DND-41 (cell line): ENCODE measurements at regions not wholly inside any gene's neighbourhood (a gene's known extent, or its start where the extent isn't known, plus 50 kb on each side); places are given as distances from the start of the nearest gene placed in this dataset.
"Not testable (repeated sequence)": the region's sequence is repeated elsewhere in the genome, so short reads cannot be mapped to it uniquely, and the experiment has no call there.

Experiments used
- ATAC-seq: fragments of 200-7000 bp; cut with Tn5 transposase; 3 replicates; pipeline ENCODE4 v1.9.1; 2021; ENCODE audit warnings: low read depth; ENCODE audit not compliant: insufficient read depth
- DNase-seq: peaks from one replicate; pipeline ENCODE4 v3.0.0-alpha.2; 2020
- H2AFZ ChIP-seq: 2 replicates; pipeline ENCODE4 v1.6.0; 2012; ENCODE audit warnings: low read depth, low read length
- H3K27ac ChIP-seq: 2 replicates; pipeline ENCODE4 v1.5.1; 2012; ENCODE audit warnings: low read length, inconsistent platforms
- H3K27me3 ChIP-seq: fragments of 200-600 bp; sonication (generic); 2 replicates; pipeline ENCODE4 v1.6.0; 2012; ENCODE audit warnings: low read length, mild to moderate bottlenecking, inconsistent platforms; ENCODE audit not compliant: insufficient read depth, poor library complexity
- H3K36me3 ChIP-seq: 2 replicates; pipeline ENCODE4 v1.5.1; 2012; ENCODE audit warnings: low read length, inconsistent platforms; ENCODE audit not compliant: insufficient read depth
- H3K4me1 ChIP-seq: 2 replicates; pipeline ENCODE4 v1.5.1; 2012; ENCODE audit warnings: mild to moderate bottlenecking, low read length; ENCODE audit not compliant: insufficient read depth
- H3K4me2 ChIP-seq: 2 replicates; pipeline ENCODE4 v1.6.0; 2012; ENCODE audit warnings: mild to moderate bottlenecking, moderate library complexity, low read length, inconsistent platforms; ENCODE audit not compliant: insufficient read depth
- H3K4me3 ChIP-seq, 2 experiments: fragments of 200-600 bp in 1 of 2; shearing (Covaris generic) in 1 of 2; 2 replicates each; pipeline ENCODE4 v1.5.1; 2012 to 2016; ENCODE audit warnings: inconsistent platforms in 2 of 2, low read length in 2 of 2, mild to moderate bottlenecking in 2 of 2, low read depth in 1 of 2, moderate library complexity in 1 of 2
- H3K79me2 ChIP-seq: 2 replicates; pipeline ENCODE4 v1.6.0; 2012; ENCODE audit warnings: low read length, inconsistent platforms; ENCODE audit not compliant: insufficient read depth
- H3K9ac ChIP-seq: 2 replicates; pipeline ENCODE4 v1.6.0; 2012; ENCODE audit warnings: low read depth, mild to moderate bottlenecking, inconsistent platforms, low read length, moderate library complexity
- H3K9me3 ChIP-seq: 2 replicates; pipeline ENCODE4 v1.5.1; 2012; ENCODE audit warnings: low read length, moderate library complexity, mild to moderate bottlenecking, inconsistent platforms; ENCODE audit not compliant: insufficient read depth, severe bottlenecking
- H4K20me1 ChIP-seq: 2 replicates; pipeline ENCODE4 v1.6.0; 2012; ENCODE audit warnings: low read length; ENCODE audit not compliant: insufficient read depth
- CTCF ChIP-seq: IDR thresholded peaks from 2 replicates; pipeline ENCODE4 v1.5.1; 2012; ENCODE audit warnings: borderline replicate concordance, low read length, moderate library complexity, mild to moderate bottlenecking; ENCODE audit not compliant: poor library complexity, severe bottlenecking; ENCODE audit errors: extremely low read depth
- EZH2 ChIP-seq: IDR thresholded peaks from 3 replicates; pipeline ENCODE4 v1.6.1; 2012; ENCODE audit warnings: borderline replicate concordance, low read depth, mild to moderate bottlenecking, moderate library complexity, low read length, inconsistent platforms; ENCODE audit not compliant: severe bottlenecking

- H3K36me3 ChIP-seq = no peaks in the 10 kb centered on the region
These were observed 381.7 kb upstream of the ARPP21 start for GRCh38 chr3:35257641-35258040.

GRCh38 chr3:35262406-35262805 lies 376.9 kb upstream of the ARPP21 start:
- DNase-seq (no peak), ATAC-seq (peak; percentile 76; the same call in 1 of the 3 replicates)
- H3K9me3 ChIP-seq = no peaks in the 10 kb centered on the region
- no peak for TF ChIP-seq EZH2
- no peak for TF ChIP-seq CTCF
- H3K36me3 ChIP-seq = no peaks in the 10 kb centered on the region
- H3K9ac ChIP-seq = no peak overlapping the region
- no peaks in the 10 kb centered on the region for H3K27me3 ChIP-seq
- peak overlapping the region; percentile 60 for H2AFZ ChIP-seq
- peaks cover 10% of the 10 kb centered on the region for H3K4me1 ChIP-seq
- peak overlapping the region; percentile 51; the same call in 1 of the 2 replicates for H3K27ac ChIP-seq
- no peak overlapping the region for H3K4me2 ChIP-seq
- H3K79me2 ChIP-seq = no peaks in the 10 kb centered on the region
- H3K4me3 ChIP-seq = no peak overlapping the region
- H4K20me1 ChIP-seq = no peaks in the 10 kb centered on the region

More at GRCh38 chr3:35257641-35258040, 381.7 kb upstream of the ARPP21 start:
- Histone ChIP-seq H4K20me1 (no peaks in the 10 kb centered on the region), H3K4me2 (no peak overlapping the region), H3K9me3 (no peaks in the 10 kb centered on the region), H3K79me2 (no peaks in the 10 kb centered on the region), H3K4me1 (peaks cover 9% of the 10 kb centered on the region), H3K27ac (no peak overlapping the region), H3K9ac (no peak overlapping the region), H2AFZ (no peak overlapping the region), H3K4me3 (no peak overlapping the region), H3K27me3 (no peaks in the 10 kb centered on the region)
- DNase-seq = no peak
- TF ChIP-seq EZH2 (no peak), CTCF (no peak)
- ATAC-seq = no peak

GRCh38 chr3:35263477-35263876 lies 375.8 kb upstream of the ARPP21 start:
- H3K27ac ChIP-seq = no peak overlapping the region
- DNase-seq (no peak), ATAC-seq (no peak)
- TF ChIP-seq CTCF (no peak), EZH2 (no peak)
- H3K27me3 ChIP-seq = no peaks in the 10 kb centered on the region
- H3K9ac ChIP-seq = no peak overlapping the region
- no peaks in the 10 kb centered on the region for H3K79me2 ChIP-seq
- peaks cover 10% of the 10 kb centered on the region for H3K4me1 ChIP-seq
- H3K36me3 ChIP-seq = no peaks in the 10 kb centered on the region
- no peak overlapping the region for H3K4me3 ChIP-seq
- no peaks in the 10 kb centered on the region for H3K9me3 ChIP-seq
- H2AFZ ChIP-seq = no peak overlapping the region
- no peak overlapping the region for H3K4me2 ChIP-seq
- no peaks in the 10 kb centered on the region for H4K20me1 ChIP-seq

- H3K4me2 ChIP-seq, H3K36me3 ChIP-seq, DNase-seq, H3K4me1 ChIP-seq, H3K79me2 ChIP-seq, H3K27ac ChIP-seq, H4K20me1 ChIP-seq, H3K9me3 ChIP-seq, ATAC-seq, H3K4me3 ChIP-seq, H3K27me3 ChIP-seq, H2AFZ ChIP-seq, H3K9ac ChIP-seq: not testable (repeated sequence)
These were observed 373.3 kb upstream of the ARPP21 start for GRCh38 chr3:35266065-35266464.
